HG02885 (cell line): ENCODE measurements at regions not wholly inside any gene's neighbourhood (a gene's known extent, or its start where the extent isn't known, plus 50 kb on each side); places are given as distances from the start of the nearest gene placed in this dataset.

Source experiments
- ATAC-seq: cut with Tn5 transposase; IDR thresholded peaks from one replicate; pipeline ENCODE4 v1.9.1; 2021; ENCODE audit warnings: mild to moderate bottlenecking; ENCODE audit not compliant: unreplicated experiment, poor library complexity

DNA sequence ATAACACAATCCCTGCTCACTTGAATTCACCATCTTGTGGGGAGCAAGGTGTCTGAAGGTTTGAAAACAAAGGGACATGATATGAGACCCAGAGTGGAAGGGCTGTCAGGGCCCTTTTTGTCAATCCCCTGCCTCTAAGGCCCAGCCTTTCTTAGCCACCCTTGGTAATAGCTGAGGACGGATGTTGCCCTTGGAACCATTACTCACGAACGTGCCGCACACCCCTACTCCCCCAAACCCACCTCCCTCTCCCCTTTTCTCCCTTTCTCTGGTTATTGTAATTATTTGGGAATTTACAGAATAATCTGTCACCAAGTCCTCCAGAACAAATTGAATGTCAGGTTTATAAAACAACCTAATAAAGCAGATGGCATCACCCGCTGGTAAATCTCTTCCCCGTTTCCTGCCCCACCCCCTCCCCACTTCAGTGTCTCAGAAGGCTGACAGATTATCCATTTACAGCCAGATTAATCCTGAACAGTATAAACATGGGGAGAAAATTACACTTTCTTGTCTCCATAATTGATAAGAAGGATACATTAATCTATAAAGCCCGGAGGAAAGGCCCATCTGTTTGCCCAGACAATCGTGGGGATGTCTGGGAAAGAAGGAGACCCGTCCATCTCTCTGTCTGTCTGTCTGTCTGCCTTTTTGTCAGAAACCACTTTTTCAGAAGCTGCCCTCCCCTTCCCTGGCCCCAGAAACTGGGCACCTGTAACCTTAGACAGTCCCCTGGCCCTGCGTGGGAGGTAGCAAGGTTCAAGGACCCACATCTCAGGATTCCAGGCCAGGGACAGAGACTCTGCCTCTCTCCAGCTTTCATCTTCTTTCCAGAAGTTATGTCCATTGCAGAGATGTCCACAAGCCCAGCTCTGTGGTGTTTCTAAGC, 60.6 kb upstream of the CD34 start:
- ATAC-seq = no peak

DNA sequence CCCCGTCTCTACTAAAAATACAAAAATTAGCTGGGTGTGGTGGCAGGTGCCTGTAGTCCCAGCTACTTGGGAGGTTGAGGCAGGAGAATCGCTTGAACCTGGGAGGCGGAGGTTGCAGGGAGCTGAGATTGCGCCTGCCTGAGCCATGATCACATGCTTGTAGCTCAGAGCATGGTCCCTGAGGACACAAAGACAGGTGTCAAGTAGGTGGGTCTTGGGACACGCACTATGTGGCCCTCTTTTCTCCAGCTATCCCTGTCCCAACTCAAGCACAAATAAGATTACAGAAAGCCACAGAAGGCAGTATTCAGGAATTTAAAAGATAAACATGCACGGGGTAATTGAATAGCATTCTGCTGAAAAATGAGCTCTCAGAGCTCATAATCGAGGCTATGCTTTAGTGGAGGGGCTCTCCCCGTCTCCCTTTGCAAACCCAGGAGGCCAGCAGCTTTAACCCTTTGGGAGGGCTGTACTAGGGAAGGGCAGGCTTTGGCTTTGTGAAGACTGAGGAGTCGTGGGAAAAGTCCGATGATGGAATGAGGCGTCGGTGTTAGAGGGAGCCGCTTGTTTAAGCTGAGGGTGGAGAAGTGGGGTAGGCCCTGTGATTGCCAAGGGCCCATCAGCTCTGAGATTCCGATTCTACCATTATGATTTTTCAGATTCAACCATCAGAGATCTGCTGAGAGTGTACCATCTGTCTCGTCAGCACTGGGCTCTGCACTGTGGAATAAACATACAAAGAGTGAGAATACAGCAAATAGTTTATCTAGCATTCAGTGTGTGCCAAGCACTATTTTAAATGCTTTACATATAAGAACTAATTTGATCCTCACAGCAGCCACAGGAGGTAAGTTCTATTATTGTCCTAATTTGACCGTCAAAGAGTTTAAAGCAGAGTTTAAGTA, 59.7 kb upstream of the CD34 start:
- no peak for ATAC-seq

DNA sequence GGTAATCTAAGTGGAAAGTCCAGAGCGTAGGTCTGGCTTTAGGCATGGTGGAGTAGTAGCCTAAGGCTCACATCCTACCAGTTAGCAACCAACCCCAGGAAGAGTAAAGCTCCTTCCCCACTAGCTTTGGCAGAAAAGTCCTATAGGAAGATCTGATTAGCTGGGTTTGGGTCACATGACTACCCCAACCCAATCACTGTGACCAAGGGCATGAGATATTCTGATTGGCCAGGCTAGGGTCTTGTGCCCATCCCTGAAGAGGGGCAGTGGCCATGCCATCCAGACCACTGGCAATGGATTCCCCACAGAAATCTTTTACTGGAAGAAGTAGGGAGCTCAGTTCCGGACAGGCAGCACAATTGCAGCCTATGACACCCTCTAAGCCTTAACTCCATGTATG, 58.6 kb upstream of the CD34 start:
- no peak for ATAC-seq

DNA sequence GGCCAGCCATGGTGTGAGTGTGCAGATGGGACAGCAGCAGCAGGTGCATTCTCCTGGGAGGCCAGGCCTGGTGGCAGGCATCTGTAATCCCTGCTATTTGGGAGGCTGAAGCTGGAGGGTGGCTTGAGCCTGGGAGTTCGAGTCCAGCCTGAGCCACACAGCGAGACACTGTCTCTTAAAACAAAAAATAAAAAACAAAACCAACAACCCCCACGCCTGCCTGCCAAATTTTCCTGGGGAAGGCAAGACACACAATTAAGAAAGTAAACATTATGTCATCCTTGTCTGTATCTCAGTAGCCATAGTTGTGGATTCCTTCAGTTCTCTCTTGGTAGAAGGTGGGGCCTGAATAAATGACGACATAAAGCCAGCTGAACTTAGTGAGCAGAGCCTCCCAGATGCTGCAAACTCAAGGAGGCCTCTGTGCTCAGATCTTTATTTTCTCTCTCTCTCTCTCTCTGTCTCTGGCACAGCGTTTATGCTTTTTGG, 57.6 kb upstream of the CD34 start:
- ATAC-seq = no peak

DNA sequence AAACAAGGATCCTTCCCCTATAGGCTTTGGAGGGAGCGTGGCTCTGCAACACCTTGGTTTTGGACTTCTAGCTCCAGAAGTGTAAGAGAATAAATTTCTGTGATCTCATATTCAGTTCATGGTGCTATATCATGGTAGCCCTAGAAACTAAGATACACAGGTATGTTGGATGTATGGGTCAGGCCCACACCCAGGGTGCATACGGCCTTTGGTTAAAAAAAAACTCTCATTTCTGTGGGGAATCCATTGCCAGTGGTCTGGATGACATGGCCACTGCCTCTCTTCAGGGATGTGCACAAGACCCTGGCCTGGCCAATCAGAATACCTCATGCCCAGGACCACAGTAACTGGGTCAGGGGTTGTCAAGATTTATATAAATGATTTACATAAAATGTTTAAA, 56.8 kb upstream of the CD34 start:
- ATAC-seq = no peak

DNA sequence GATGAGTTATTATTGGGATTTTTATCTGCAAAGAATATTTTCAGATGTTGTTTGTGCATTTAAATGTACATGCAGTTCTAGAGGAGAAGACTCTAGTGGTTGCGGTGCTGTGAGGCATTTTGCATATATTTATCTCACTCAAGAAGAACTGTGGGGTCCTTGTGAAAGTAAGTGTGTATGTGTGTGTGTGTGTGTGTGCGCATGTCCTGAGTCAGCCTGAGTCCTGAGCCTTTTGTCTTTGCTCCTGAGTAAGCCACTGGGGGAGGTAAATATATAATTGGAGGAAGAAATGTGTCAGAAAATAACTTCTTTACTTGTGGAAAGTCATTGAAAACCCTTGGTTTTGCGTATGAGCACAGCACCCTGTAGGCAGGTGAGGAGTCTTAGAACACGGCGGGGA, 55.6 kb upstream of the CD34 start:
- ATAC-seq = no peak

DNA sequence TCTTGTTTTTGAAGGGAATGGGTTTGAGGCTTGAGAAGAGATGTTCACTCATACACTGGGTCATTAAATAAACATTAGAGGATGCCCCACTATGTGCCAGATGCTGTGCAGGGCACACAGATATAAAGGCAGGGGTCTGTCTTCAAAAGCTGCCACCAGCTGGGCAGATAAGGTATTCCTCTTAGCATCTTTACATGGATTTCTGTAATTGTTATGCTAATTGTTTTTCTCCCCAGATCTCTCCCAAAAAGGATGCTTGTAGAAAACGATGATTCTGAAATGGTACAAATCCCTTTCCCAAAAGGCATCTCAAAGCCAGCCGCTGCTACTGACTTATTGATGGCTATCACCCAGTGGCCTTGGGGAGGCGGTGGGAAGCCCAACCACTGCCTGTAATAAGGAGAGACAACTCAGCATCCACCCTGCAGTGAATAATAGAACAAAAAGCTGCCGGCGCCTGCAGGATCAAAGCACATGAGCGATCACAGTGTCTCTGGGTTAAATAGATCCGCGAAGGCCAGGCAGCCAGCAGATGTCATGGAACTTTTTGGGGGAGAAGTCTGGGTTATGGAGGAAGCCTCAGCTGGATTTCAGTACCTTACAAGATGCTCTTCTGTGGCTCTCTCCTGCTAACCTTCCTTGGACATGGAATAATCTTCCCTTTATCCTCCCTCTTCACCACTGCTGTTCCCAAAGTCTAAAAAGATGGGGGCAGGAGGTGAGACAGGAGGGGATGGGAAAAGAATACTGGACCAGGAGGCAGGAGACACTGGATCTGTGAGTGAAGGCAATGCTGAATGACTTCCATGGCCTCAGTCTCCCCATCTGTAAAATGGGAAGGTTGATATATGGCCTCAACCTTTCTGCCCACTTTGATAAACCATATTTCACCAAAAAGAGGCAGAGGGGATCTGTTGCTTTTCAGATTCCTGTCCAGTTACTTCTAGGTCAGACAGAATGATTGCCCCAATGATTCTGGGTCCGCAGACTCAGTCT, 54.8 kb upstream of the CD34 start:
- no peak for ATAC-seq

DNA sequence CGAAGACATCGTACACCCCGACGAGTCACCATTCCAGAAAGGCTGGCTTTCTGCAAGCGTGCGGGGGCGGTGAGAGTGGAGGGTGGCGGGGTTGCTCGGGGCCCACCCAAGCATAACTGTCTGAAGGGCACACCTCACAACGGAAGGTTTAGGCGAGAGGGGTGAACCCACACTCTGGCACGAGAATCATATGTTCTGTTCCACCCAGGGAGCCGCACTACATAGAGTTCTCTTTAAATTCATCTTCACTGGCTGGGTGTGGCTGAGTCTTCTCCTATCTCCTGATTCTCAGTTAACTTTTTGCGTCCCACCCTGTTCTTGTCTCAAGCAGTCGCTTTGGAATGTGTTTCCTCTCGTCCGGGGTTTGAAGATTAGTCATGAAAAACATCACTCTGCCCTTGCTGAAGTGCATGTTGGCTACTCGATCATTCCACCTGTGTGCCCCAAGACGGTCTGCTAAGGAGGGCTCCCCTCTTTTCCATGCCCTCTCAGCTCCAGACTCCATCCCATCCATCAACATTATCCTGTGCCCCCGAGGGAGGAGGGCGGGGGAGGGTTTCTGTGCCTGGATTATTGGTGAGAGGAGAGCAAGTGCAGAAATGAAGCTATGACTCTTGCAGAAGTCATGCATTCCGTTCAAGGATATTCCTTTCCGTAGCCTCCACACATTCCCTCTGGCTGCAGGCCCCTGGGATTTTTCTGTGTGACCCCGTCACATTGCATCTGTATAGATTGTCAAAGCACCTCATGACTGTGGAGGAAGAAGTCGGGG, 53.5 kb upstream of the CD34 start:
- no peak for ATAC-seq

DNA sequence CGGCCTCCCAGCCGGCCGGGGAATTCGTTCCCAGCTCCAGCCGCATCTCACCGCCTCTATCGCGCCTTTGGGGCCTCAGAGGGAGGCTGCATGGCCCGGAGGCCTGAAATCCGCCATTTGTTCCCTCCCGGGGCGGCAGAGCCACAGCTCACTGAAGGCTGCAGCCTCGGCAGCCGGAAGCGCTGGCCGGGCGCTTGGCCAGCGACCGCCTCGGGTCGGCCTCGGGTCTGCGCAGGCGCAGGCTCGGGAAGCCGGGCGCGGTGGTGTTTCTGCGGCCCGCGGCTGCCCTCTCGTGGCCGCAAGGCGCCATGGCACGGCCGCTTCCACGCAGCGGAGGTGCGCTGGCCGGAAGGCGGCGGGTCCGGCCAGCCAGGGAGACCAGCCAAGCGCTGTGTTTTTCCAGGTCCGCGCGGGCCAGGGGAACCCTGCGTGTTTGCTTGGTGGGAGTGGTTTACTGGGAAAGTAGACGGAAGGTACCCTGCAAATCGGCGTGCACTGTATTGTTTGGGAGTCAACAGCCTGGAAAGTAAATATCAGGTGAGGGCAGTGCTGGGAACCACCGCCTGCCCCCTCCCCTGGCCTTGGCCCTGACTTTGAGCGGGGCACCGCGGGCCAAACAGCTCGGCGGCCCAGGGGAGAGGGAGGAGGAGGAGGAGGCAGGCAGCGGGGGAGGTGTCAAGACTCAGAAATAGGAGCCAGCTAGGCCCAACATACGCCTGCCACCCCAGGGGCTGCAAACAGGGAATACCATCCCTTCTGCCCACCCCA, 52.7 kb upstream of the CD34 start:
- peak; percentile 89 for ATAC-seq

DNA sequence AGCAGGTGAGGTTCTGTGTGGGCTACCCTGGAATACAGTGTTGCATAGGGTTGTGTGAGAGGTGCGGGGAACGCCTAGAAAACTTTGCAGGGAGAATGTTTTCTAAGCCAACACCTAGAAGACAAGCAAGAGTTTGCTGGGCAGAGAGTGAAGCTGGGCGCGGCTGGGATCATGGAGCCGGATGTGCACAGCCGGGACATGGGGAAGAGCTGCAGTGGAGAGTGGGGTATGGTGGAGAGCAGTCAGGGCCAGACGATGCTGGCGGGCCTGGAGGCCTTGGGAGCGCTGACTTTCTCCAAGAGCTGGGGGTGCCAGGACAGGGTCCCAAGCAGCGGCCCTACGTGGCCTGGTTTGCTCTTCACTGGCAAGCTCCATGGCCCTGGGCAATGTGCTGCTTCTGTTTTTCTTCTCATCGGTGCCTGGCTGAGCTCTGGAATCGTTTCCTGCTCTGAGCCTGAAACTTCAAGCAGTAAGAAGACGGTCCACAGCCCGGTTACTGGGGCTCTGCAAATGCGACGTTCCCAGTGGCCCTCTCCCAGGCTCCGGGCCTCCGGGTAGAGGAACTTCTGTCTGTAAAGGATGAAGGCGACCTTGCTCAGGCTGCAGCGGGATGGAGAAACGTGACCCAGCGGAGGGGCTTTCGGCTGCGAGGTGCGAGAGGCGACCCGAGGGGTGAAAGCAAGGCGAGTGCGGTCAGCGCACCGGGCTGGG, 51.9 kb upstream of the CD34 start:
- peak; percentile 34 for ATAC-seq
